GM18511 (cell line): ENCODE measurements at regions not wholly inside any gene's neighbourhood (a gene's known extent, or its start where the extent isn't known, plus 50 kb on each side); places are given as distances from the start of the nearest gene placed in this dataset.

Experiments
- ATAC-seq: cut with Tn5 transposase; IDR thresholded peaks from one replicate; pipeline ENCODE4 v1.9.1; 2021; ENCODE audit warnings: mild to moderate bottlenecking, moderate library complexity; ENCODE audit not compliant: unreplicated experiment

GRCh38 chr1:195941795-195942194 is 666.4 kb downstream of the KCNT2 start:
- ATAC-seq: no peak

DNA sequence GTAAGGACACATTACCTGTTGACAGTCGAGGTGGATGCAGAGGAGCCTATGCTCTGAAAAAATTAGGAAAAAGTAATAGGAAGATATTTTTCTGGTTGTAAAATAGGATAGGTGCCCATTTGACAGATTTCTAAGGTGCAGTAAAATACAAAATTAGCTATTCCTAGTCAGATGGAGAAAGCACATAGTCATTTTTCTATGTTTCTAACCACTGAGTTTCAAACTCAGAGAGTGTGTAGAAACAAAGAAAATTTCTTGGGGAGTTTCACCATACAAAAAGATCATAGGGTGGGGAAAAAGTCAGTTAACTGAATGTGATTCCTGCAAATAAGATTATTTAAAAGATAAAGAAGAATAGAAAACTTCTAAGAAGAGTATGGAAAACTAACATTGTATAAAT is 666.9 kb downstream of the KCNT2 start:
- ATAC-seq: no peak

GRCh38 chr1:195939844-195940243 is 668.4 kb downstream of the KCNT2 start:
- no peak for ATAC-seq

DNA sequence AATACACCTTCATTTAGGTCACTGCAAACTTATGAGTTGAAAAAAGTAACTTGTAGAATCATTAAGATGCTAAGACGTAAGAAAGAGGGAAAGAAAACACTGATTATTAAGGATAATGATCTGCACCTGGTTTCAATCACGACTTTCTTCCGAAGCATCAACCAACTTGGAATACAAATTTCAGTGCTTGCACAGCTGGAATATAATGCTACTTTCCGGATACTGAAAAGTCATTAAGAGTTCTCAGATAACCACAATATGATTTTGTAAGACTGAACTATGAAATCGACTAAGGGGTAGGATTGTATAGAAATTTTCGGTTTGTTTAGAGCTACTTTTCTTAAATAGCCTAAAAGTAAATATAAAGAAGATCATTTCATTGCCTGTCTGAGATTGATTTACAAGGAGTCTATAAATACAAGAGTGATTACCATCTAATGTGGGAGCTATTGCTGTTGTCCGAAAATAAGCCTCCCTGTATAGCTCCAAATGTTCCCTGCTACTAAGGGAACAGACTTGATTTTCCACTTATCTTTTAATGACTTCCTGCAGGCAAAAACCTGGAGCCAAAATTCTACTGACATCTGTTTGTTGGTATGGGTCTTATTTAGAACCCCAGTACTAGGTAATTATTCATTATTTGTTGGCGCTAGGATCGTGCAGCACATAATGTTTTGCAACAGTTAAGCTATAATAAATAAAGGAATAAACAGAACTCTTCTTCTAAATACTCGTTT is 673.3 kb downstream of the KCNT2 start:
- ATAC-seq: no peak

GRCh38 chr1:195933835-195934234 is 674.4 kb downstream of the KCNT2 start:
- ATAC-seq: no peak

DNA sequence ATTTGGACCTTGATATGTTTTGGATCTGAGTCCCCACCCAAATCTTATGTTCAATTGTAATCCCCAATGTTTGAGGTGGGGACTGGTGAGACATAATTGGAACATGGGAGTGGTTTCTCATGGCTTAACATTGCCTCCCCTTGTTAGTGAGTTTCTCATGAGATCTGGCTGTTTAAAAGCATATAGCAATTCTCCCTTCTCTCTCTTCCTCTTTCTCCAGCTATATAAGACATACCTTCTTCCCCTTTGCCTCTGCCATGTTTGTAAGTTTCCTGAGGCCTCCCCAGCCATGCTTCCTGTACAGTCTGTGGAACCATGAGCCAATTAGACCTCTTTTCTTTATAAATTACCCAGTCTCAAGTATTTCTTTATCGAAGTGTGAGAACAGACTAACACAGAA is 692.4 kb downstream of the KCNT2 start:
- no peak for ATAC-seq

DNA sequence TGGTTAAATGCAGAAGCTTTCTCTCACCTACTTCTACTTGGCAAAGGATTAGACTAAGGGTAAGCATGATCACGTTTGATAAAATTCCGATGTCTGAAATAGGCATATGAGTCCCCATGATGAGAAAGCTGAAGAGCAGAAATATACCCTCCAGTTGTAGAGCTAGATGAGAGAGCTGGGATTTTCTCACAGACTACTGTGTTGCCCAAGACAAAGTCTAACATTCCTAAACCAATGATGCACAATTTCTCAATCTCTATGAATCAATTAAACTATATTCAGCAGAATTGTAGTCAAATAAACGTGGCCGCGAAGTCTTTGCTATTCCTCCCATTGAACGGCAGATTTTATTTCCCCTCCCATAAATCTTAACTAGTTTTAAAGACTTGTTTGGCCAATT is 699.2 kb downstream of the KCNT2 start:
- ATAC-seq: no peak

GRCh38 chr1:195908121-195908520 is 700.1 kb downstream of the KCNT2 start:
- no peak for ATAC-seq

DNA sequence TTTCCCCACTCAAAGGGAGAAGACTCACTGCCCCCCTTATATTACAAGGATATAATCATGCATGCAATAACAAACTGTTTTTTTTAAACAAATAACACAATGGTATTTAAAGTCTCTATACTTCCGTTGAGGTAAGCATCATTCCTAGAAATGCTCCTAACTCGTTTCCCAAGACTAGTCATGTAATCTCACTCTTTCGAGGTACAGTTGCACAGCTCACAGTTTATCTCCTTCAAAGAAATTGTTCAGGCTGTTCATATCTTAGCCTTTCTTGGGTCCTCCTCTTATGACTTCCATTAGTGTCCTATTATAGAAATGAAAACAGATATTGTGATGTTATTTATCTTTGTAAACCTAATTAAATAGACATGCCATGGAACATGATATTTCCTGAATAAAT is 705.0 kb downstream of the KCNT2 start:
- no peak for ATAC-seq

- no peak for ATAC-seq
Observed at GRCh38 chr1:195902779-195903178, 705.5 kb downstream of the KCNT2 start.

- no peak for ATAC-seq
Observed at GRCh38 chr1:195899762-195900352, 708.4 kb downstream of the KCNT2 start.

GRCh38 chr1:195898924-195899323 is 709.3 kb downstream of the KCNT2 start:
- ATAC-seq: no peak

DNA sequence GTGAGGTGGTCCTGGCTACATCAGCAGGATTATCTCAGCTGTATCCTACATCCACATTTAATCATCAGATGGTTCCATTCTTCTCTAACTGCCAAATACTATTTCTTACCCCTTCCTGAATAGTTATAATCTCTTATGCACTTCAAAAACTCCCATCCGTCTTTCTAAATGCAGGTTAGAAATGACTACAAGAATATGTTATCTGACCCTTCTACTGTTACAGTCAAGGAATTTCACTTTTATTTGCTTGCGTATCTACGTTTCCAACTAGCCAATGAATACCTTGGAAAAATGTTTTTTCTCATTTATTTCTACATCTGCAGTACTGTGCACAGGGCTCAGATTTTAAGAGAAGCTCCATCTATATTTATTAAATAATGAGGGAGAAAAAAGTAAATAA is 709.9 kb downstream of the KCNT2 start:
- no peak for ATAC-seq

DNA sequence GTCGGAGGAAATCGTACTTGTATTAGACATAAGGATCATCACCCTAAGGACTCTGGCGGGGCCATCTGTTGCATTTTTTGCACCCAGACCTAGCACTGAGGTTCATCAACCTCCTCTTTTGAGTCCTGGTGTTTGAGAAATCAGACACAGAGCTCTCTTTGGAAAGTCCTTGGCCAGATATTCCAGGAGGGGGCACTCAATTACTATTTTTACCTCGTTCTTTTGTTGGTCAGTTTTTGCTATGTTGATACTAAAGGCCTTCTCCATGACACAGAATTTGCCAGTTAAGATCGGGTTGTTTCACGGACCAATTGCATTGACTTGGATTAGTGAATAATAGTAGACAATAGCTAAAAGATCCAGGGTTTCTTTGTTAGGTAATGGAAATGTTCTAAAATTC is 711.2 kb downstream of the KCNT2 start:
- ATAC-seq: no peak

GRCh38 chr1:195894411-195894810 is 713.8 kb downstream of the KCNT2 start:
- ATAC-seq: no peak

GRCh38 chr1:195886000-195886399 is 722.2 kb downstream of the KCNT2 start:
- no peak for ATAC-seq

DNA sequence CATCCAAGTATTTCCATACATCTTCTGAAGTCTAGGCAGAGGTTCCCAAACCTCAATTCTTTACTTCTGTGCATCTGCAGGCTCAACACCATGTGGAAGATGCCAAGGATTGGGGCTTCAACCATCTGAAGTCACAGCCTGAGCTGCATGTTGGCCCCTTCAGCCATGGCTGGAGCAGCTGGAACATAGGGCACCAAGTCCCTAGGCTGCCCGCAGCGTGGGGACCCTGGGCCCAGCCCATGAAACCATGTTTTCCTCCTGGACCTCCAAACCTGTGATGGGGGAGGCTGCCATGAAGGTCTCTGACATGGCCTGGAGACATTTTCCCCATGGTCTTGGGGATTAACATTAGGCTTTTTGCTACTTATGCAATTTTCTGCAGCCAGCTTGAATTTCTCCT is 729.8 kb downstream of the KCNT2 start:
- no peak for ATAC-seq

DNA sequence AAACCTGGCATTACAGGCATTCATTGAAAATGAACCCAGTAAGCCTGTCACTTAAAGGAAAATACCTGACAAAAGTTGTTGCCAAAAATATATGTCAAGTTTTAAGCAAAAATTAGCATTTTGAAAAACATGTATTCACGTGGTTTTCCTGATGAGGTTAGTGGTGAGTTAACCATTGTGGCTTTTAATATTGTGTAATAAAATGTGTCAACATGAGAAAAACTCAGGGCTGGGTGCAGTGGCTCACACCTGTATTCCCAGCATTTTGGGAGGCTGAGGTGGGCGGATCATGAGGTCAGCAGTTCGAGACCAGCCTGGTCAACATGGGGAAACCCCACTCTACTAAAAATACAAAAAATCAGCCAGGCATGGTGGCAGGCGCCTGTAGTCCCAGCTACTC is 731.4 kb downstream of the KCNT2 start:
- no peak for ATAC-seq

DNA sequence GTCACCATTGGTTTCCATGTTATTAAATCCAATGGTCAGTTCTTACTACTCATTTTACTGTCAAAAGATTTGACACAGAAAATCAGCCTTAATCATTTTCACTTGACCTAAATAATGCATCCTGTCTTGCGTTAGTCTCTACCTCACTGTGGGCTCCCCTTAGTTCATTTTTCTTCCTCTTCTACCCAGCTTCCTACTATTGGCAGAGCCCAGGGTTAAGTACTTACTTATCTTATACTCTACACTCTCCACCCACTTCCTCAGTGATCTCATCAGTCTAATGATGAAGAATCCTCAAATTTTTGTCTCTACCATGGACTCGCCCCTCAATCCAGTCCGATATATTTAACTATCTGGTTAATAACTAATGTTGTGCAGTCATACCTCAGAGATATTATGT is 735.9 kb downstream of the KCNT2 start:
- ATAC-seq: no peak

DNA sequence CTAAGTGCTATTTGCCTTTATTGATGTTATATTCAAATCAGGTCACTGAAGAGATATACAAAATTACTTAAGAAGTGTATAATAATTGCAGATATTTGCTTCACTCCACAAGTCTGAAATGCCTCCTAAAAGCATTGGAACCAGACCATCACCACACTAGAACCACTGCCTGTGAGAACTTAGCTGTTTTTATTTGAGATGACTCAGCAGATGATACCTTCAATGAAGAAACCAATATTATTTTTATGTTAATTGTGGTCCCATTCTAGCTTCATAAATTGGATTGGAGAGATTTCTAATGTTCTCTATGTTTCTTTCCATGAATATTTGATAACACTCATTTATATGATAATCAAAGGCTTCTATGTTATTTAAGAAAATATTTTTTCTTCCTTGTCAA is 740.6 kb downstream of the KCNT2 start:
- no peak for ATAC-seq

DNA sequence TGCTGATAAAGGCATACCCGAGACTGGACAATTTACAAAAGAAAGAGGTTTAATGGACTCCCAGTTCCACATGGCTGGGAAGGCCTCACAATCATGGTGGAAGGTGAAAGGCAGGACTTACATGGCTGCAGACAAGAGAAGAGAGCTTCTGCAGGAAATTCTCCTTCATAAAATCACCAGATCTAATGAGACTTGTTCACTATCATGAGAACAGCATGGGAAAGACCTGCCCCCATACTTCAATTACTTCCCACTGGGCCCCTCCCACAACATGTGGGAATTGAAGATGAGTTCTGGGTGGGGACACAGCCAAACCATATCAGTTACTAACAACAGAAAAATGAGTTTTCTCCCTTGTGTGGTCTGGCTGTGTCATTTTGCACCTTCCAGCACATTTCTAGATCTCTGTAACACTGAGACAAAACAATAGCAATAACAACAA is 741.4 kb downstream of the KCNT2 start:
- no peak for ATAC-seq

DNA sequence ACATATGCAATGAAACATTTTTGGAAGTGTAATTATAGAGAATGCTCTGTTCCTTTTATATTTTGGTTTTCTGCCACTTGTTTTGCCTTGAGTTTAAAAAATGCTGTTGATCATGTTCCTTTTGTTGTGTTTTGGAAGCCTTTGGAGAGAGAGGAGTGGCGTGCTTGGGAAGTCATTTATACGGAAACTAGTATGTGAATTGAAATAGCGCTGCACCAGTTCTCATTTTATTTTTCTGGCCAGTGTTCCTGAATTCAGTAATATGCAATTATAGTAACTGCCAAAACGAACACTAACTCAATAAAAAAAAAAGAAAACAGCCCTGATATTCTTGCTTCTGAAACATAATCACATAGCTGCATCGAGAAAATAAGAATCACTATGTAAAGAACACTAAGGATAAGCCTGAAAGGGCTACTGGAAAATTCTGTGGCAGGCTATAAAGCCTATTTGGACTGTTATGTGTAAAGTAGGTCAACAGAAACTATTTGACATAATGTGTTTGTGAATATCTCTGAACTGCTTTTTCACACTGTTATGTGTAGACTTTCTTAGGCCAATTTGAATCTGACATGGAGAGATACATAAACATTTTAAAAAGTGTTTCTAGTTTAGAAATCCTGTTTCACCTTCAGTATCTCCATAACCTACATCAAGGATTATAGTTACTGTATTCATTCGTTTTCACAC is 742.0 kb downstream of the KCNT2 start:
- no peak for ATAC-seq
